GM23338 (cell line): ENCODE measurements at regions not wholly inside any gene's neighbourhood (a gene's known extent, or its start where the extent isn't known, plus 50 kb on each side); places are given as distances from the start of the nearest gene placed in this dataset.

ENCODE experiments used
- ATAC-seq: fragments of 200-7000 bp; cut with Tn5 transposase; 3 replicates; pipeline ENCODE4 v1.9.1; 2020
- DNase-seq: peaks from one replicate; pipeline ENCODE4 v3.0.0-alpha.2; 2015; ENCODE audit warnings: low spot score
- H2AFZ ChIP-seq: fragments of 200-600 bp; sonication (generic); 2 replicates; pipeline ENCODE4 v1.8.0; 2016; ENCODE audit warnings: antibody characterized with exemption, mild to moderate bottlenecking, moderate library complexity
- H3F3A ChIP-seq: fragments of 200-600 bp; sonication (generic); replicated peaks from 2 replicates; pipeline ENCODE4 v1.8.0; 2017; ENCODE audit warnings: antibody characterized with exemption, mixed run types, low read depth
- H3K27ac ChIP-seq: fragments of 200-600 bp; sonication (generic); 2 replicates; pipeline ENCODE4 v1.6.1; 2016; ENCODE audit warnings: low read depth
- H3K27me3 ChIP-seq: fragments of 200-600 bp; sonication (generic); 2 replicates; pipeline ENCODE4 v1.8.0; 2016; ENCODE audit warnings: mild to moderate bottlenecking, mixed run types, moderate library complexity; ENCODE audit not compliant: insufficient read depth
- H3K36me3 ChIP-seq: fragments of 200-600 bp; sonication (generic); 2 replicates; pipeline ENCODE4 v1.8.0; 2016; ENCODE audit warnings: mild to moderate bottlenecking; ENCODE audit not compliant: insufficient read depth
- H3K4me1 ChIP-seq: fragments of 200-600 bp; sonication (generic); 2 replicates; pipeline ENCODE4 v1.8.0; 2016; ENCODE audit warnings: mild to moderate bottlenecking, moderate library complexity; ENCODE audit not compliant: insufficient read depth
- H3K4me2 ChIP-seq: fragments of 200-600 bp; sonication (generic); 2 replicates; pipeline ENCODE4 v1.7.1; 2017; ENCODE audit warnings: mixed run types
- H3K4me3 ChIP-seq: fragments of 200-600 bp; sonication (generic); 2 replicates; pipeline ENCODE4 v1.6.1; 2016; ENCODE audit warnings: mixed run types
- H3K79me2 ChIP-seq: fragments of 200-600 bp; sonication (generic); replicated peaks from 2 replicates; pipeline ENCODE4 v1.8.0; 2017; ENCODE audit warnings: mild to moderate bottlenecking; ENCODE audit not compliant: insufficient read depth
- H3K9me2 ChIP-seq: fragments of 200-600 bp; sonication (generic); 2 replicates; pipeline ENCODE4 v1.8.0; 2017; ENCODE audit not compliant: insufficient read depth
- H4K20me1 ChIP-seq: fragments of 200-600 bp; sonication (generic); replicated peaks from 2 replicates; pipeline ENCODE4 v1.8.0; 2017; ENCODE audit warnings: mild to moderate bottlenecking; ENCODE audit not compliant: insufficient read depth
- H3K27ac Mint-ChIP-seq: 2 replicates; pipeline ENCODE4 v1.8.0; 2020; ENCODE audit warnings: inconsistent platforms, mild to moderate bottlenecking, moderate library complexity, mixed read lengths
- H3K27me3 Mint-ChIP-seq: 3 replicates; pipeline ENCODE4 v1.8.0; 2022; ENCODE audit warnings: low read depth, mild to moderate bottlenecking, moderate library complexity, mixed read lengths, inconsistent platforms; ENCODE audit not compliant: insufficient read depth, poor library complexity
- H3K36me3 Mint-ChIP-seq: 3 replicates; pipeline ENCODE4 v1.8.0; 2021; ENCODE audit warnings: low read depth, mild to moderate bottlenecking, inconsistent platforms, moderate library complexity, mixed read lengths
- H3K4me1 Mint-ChIP-seq: 3 replicates; pipeline ENCODE4 v1.8.0; 2020; ENCODE audit warnings: mild to moderate bottlenecking, inconsistent platforms, mixed read lengths
- H3K4me3 Mint-ChIP-seq: 3 replicates; pipeline ENCODE4 v1.8.0; 2021; ENCODE audit warnings: moderate library complexity, mild to moderate bottlenecking, inconsistent platforms, mixed read lengths
- H3K9me3 Mint-ChIP-seq: 3 replicates; pipeline ENCODE4 v1.8.0; 2020; ENCODE audit warnings: moderate library complexity, mild to moderate bottlenecking, inconsistent platforms, mixed read lengths
- EZH2 ChIP-seq: fragments of 200-600 bp; sonication (generic); IDR thresholded peaks from one replicate; pipeline ENCODE4 v1.8.0; 2017; ENCODE audit warnings: antibody characterized with exemption, mild to moderate bottlenecking, low read depth; ENCODE audit not compliant: unreplicated experiment
- EZH2phosphoT487 ChIP-seq: fragments of 200-600 bp; sonication (generic); IDR thresholded peaks from one replicate; pipeline ENCODE4 v1.8.1; 2018; ENCODE audit warnings: antibody characterized with exemption; ENCODE audit not compliant: unreplicated experiment
- JUNB ChIP-seq: IDR thresholded peaks from one replicate; pipeline ENCODE4 v1.6.1; 2016; ENCODE audit warnings: antibody characterized with exemption; ENCODE audit not compliant: unreplicated experiment
- NANOG ChIP-seq: IDR thresholded peaks from 2 replicates; pipeline ENCODE4 v1.6.1; 2016; ENCODE audit warnings: antibody characterized with exemption, borderline replicate concordance
- STAT1 ChIP-seq: IDR thresholded peaks from one replicate; pipeline ENCODE4 v1.6.1; 2016; ENCODE audit warnings: antibody characterized with exemption; ENCODE audit not compliant: unreplicated experiment
- ZNF114 ChIP-seq: fragments of 250-450 bp; sonication (Bioruptor Pico); IDR thresholded peaks from 2 replicates; pipeline ENCODE4 v1.5.0; 2020; ENCODE audit warnings: mild to moderate bottlenecking, moderate library complexity
- ZNF331 ChIP-seq: fragments of 250-450 bp; sonication (Bioruptor Pico); IDR thresholded peaks from 2 replicates; pipeline ENCODE4 v1.5.0; 2020; ENCODE audit warnings: low read depth, mild to moderate bottlenecking, moderate library complexity
- TF ChIP-seq, protein P1 (sequence below): IDR thresholded peaks from one replicate; pipeline ENCODE4 v1.6.1; 2018; ENCODE audit warnings: antibody characterized with exemption; ENCODE audit not compliant: unreplicated experiment
- TF ChIP-seq, protein P2 (sequence below): IDR thresholded peaks from 2 replicates; pipeline ENCODE4 v1.6.1; 2016; ENCODE audit warnings: antibody characterized with exemption
- TF ChIP-seq, protein P3 (sequence below), 2 experiments: fragments of 200-600 bp in 1 of 2; sonication (generic) in 1 of 2; conservative IDR thresholded peaks; 2 replicates each; pipeline versions ENCODE4 v1.5.1 to v1.6.1; 2016 to 2017; ENCODE audit warnings: antibody characterized with exemption in 2 of 2, low read depth in 2 of 2, mild to moderate bottlenecking in 2 of 2, moderate library complexity in 1 of 2

DNA sequence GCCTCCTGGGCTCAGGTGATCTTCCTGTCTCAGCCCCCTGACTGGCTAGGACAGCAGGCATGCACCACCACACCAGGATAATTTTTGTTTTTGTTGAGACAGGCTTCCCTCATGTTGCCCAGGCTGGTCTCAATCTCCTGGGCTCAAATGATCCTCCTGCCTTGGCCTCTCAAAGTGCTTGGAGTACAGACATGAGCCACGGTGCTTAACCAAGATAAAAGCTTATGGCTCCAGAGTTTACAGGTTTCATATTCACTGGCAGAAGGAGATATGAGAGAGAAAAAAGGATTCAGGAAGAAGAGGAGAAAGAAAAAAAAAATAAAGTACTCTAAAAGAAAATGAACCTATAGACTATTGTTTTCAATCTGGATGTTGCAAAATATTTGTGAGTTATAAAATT is 748.8 kb upstream of the NCAM2 start (continued):
- no peak for TF ChIP-seq ZNF114
- no peak for TF ChIP-seq EZH2phosphoT487
- TF ChIP-seq, protein P1, sequence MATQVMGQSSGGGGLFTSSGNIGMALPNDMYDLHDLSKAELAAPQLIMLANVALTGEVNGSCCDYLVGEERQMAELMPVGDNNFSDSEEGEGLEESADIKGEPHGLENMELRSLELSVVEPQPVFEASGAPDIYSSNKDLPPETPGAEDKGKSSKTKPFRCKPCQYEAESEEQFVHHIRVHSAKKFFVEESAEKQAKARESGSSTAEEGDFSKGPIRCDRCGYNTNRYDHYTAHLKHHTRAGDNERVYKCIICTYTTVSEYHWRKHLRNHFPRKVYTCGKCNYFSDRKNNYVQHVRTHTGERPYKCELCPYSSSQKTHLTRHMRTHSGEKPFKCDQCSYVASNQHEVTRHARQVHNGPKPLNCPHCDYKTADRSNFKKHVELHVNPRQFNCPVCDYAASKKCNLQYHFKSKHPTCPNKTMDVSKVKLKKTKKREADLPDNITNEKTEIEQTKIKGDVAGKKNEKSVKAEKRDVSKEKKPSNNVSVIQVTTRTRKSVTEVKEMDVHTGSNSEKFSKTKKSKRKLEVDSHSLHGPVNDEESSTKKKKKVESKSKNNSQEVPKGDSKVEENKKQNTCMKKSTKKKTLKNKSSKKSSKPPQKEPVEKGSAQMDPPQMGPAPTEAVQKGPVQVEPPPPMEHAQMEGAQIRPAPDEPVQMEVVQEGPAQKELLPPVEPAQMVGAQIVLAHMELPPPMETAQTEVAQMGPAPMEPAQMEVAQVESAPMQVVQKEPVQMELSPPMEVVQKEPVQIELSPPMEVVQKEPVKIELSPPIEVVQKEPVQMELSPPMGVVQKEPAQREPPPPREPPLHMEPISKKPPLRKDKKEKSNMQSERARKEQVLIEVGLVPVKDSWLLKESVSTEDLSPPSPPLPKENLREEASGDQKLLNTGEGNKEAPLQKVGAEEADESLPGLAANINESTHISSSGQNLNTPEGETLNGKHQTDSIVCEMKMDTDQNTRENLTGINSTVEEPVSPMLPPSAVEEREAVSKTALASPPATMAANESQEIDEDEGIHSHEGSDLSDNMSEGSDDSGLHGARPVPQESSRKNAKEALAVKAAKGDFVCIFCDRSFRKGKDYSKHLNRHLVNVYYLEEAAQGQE, result no peak
- TF ChIP-seq JUNB, result no peak
- no peak for TF ChIP-seq EZH2
- TF ChIP-seq ZNF331 (CRISPR knock-in tag), result no peak
- TF ChIP-seq, protein P2, sequence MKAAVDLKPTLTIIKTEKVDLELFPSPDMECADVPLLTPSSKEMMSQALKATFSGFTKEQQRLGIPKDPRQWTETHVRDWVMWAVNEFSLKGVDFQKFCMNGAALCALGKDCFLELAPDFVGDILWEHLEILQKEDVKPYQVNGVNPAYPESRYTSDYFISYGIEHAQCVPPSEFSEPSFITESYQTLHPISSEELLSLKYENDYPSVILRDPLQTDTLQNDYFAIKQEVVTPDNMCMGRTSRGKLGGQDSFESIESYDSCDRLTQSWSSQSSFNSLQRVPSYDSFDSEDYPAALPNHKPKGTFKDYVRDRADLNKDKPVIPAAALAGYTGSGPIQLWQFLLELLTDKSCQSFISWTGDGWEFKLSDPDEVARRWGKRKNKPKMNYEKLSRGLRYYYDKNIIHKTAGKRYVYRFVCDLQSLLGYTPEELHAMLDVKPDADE, result no peak
- TF ChIP-seq, protein P3, sequence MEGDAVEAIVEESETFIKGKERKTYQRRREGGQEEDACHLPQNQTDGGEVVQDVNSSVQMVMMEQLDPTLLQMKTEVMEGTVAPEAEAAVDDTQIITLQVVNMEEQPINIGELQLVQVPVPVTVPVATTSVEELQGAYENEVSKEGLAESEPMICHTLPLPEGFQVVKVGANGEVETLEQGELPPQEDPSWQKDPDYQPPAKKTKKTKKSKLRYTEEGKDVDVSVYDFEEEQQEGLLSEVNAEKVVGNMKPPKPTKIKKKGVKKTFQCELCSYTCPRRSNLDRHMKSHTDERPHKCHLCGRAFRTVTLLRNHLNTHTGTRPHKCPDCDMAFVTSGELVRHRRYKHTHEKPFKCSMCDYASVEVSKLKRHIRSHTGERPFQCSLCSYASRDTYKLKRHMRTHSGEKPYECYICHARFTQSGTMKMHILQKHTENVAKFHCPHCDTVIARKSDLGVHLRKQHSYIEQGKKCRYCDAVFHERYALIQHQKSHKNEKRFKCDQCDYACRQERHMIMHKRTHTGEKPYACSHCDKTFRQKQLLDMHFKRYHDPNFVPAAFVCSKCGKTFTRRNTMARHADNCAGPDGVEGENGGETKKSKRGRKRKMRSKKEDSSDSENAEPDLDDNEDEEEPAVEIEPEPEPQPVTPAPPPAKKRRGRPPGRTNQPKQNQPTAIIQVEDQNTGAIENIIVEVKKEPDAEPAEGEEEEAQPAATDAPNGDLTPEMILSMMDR (conservative IDR thresholded peaks at IDR 0.05; ENCODE audit: low read depth in 2 of 2), result no peak

DNA sequence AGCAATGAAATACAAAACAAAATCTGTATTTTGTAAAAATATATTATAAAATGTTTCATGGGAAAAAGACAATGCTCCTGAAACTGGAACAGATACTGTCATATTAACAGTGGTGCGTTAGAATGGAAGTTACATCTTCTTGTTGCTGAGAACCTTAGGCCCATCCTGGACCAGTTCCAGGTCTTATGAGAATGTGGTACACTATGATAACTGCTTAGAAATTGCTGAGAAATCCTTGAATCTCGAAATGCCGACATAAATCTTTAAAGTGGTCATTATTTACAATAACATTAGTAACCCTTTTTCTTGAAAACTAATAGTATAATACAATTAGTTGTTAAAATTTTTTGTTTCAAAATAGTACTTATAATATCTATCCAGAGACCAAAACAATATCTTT is 747.9 kb upstream of the NCAM2 start:
- H3K4me1 ChIP-seq, result 0 out of 2 replicates have a peak, but pooled peaks cover 3% of the 10 kb centered on the region
- H3K4me3 ChIP-seq, result no peak overlapping the region
- H3K79me2 ChIP-seq, result no peaks in the 10 kb centered on the region
- H3K36me3 ChIP-seq, result no peaks in the 10 kb centered on the region
- no peak overlapping the region for H2AFZ ChIP-seq
- H3F3A ChIP-seq, result no peaks in the 10 kb centered on the region
- Mint-ChIP-seq H3K9me3 (no peaks in the 10 kb centered on the region), H3K4me3 (no peak overlapping the region), H3K27me3 (no peaks in the 10 kb centered on the region), H3K4me1 (peaks cover 6% of the 10 kb centered on the region; the same call in 2 of the 3 replicates), H3K27ac (no peak overlapping the region), H3K36me3 (no peaks in the 10 kb centered on the region)
- DNase-seq (no peak), ATAC-seq (no peak)
- H3K27ac ChIP-seq, result no peak overlapping the region
- no peaks in the 10 kb centered on the region for H3K27me3 ChIP-seq
- no peaks in the 10 kb centered on the region for H4K20me1 ChIP-seq
- H3K4me2 ChIP-seq, result no peak overlapping the region
- H3K9me2 ChIP-seq, result no peaks in the 10 kb centered on the region
- TF ChIP-seq, protein P1, result no peak
- TF ChIP-seq NANOG (no peak), STAT1 (no peak), EZH2 (no peak), ZNF114 (no peak), JUNB (no peak), ZNF331 (CRISPR knock-in tag) (no peak), EZH2phosphoT487 (no peak)
- TF ChIP-seq, protein P2, result no peak
- TF ChIP-seq, protein P3 (conservative IDR thresholded peaks at IDR 0.05; ENCODE audit: low read depth in 2 of 2), result no peak
